PC-3 (cell line): ENCODE measurements at regions not wholly inside any gene's neighbourhood (a gene's known extent, or its start where the extent isn't known, plus 50 kb on each side); places are given as distances from the start of the nearest gene placed in this dataset.

Experiments used
- ATAC-seq: fragments of 200-7000 bp; cut with Tn5 transposase; 2 replicates; pipeline ENCODE4 v1.9.1; 2020; ENCODE audit warnings: mild to moderate bottlenecking, moderate library complexity
- BruUV-seq: library from RNA; stranded (reverse); fragments of 400-500 nt; replicated peaks from 2 replicates; lab custom pipeline; 2021; lab: Mats Ljungman, UMichigan
- CTCF ChIA-PET: fragments of 300-600 bp; sonication (Branson Sonifier 250); formaldehyde crosslinking; loops from one replicate; lab custom pipeline; 2022; ENCODE audit warnings: antibody characterized with exemption; lab: Charles Lee
- POLR2A ChIA-PET: fragments of 300-600 bp; sonication (Branson Sonifier 250); formaldehyde crosslinking; loops from one replicate; lab custom pipeline; 2022; ENCODE audit warnings: antibody characterized with exemption; ENCODE audit not compliant: unreplicated experiment; lab: Charles Lee
- DNase-seq: peaks from one replicate; pipeline ENCODE4 v3.0.0-alpha.2; 2015
- H2AFZ ChIP-seq: fragments of 300-600 bp; sonication (generic); 2 replicates; pipeline ENCODE4 v1.6.0; 2016; ENCODE audit warnings: antibody characterized with exemption, low read length
- H3F3A ChIP-seq: fragments of 300-600 bp; sonication (generic); one replicate; pipeline ENCODE4 v1.6.0; 2017; ENCODE audit warnings: antibody characterized with exemption, low read length, control low read depth, mild to moderate bottlenecking; ENCODE audit not compliant: unreplicated experiment
- H3K27ac ChIP-seq: fragments of 300-600 bp; sonication (generic); 2 replicates; pipeline ENCODE4 v1.5.1; 2016; ENCODE audit warnings: mild to moderate bottlenecking, low read length
- H3K27me3 ChIP-seq: fragments of 300-600 bp; sonication (generic); 2 replicates; pipeline ENCODE4 v1.6.1; 2016; ENCODE audit warnings: low read length, mixed read lengths
- H3K36me3 ChIP-seq: fragments of 300-600 bp; sonication (generic); 2 replicates; pipeline ENCODE4 v1.6.1; 2016; ENCODE audit warnings: low read depth, mixed run types, low read length, mixed read lengths
- H3K4me1 ChIP-seq: fragments of 300-600 bp; sonication (generic); 2 replicates; pipeline ENCODE4 v1.5.1; 2016; ENCODE audit warnings: low read length; ENCODE audit not compliant: insufficient read depth
- H3K4me2 ChIP-seq: fragments of 300-600 bp; sonication (generic); 2 replicates; pipeline ENCODE4 v1.6.0; 2016; ENCODE audit warnings: low read length
- H3K4me3 ChIP-seq: fragments of 300-600 bp; sonication (generic); 2 replicates; pipeline ENCODE4 v1.5.1; 2016; ENCODE audit warnings: mild to moderate bottlenecking, low read length, mixed read lengths
- H3K79me2 ChIP-seq: fragments of 300-600 bp; sonication (generic); 2 replicates; pipeline ENCODE4 v1.6.1; 2017; ENCODE audit warnings: low read length, mixed read lengths
- H3K9ac ChIP-seq: fragments of 300-600 bp; sonication (generic); 2 replicates; pipeline ENCODE4 v1.6.0; 2016; ENCODE audit warnings: mild to moderate bottlenecking, low read length
- H3K9me2 ChIP-seq: fragments of 300-600 bp; sonication (generic); replicated peaks from 2 replicates; pipeline ENCODE4 v1.6.1; 2016; ENCODE audit warnings: mixed run types, low read length, mixed read lengths
- H3K9me3 ChIP-seq: fragments of 300-600 bp; sonication (generic); 2 replicates; pipeline ENCODE4 v1.6.1; 2016; ENCODE audit warnings: low read length, mixed read lengths
- H4K20me1 ChIP-seq: fragments of 300-600 bp; sonication (generic); 2 replicates; pipeline ENCODE4 v1.6.1; 2016; ENCODE audit warnings: low read length, mixed read lengths
- EZH2 ChIP-seq: fragments of 300-600 bp; sonication (generic); IDR thresholded peaks from one replicate; pipeline ENCODE4 v1.6.1; 2017; ENCODE audit warnings: antibody characterized with exemption, mild to moderate bottlenecking, low read length; ENCODE audit not compliant: unreplicated experiment
- EZH2phosphoT487 ChIP-seq: fragments of 300-600 bp; sonication (generic); IDR thresholded peaks from 2 replicates; pipeline ENCODE4 v1.6.1; 2018; ENCODE audit warnings: mild to moderate bottlenecking, antibody characterized with exemption, low read length, borderline replicate concordance
- intact Hi-C: fragments of 100-400 bp; cut with micrococcal nuclease; formaldehyde crosslinking; loops from 2 replicates; pipeline ENCODE4 v1.9.0; 2023
- TF ChIP-seq, protein P1 (sequence below): fragments of 300-600 bp; sonication (generic); conservative IDR thresholded peaks from 2 replicates; pipeline ENCODE4 v1.5.1; 2017; ENCODE audit warnings: antibody characterized with exemption, low read depth, mild to moderate bottlenecking, low read length

DNA sequence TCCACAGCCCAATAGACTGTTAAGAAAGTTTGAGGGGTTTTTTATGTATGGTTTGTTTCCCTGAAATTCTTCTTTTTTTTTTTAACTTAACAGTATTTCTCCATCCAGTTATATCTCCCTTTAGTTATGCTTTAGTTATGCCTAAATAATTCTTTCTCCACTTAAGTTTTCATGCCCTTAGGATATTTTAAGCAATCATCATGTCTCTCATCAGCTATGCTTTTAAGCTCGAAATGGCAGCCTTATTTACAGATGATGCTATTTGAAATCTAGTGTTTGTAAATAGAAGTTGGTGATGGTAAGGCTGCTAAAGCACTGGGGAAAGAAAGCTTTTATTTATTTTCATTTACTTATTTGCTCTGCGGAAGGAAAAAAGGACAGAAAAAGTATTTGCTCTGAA is 439.3 kb downstream of the TFAP2B start:
- H4K20me1 ChIP-seq, result no peaks in the 10 kb centered on the region
- no peaks in the 10 kb centered on the region for H3F3A ChIP-seq
- ATAC-seq, result no peak
- H3K9ac ChIP-seq, result no peak overlapping the region
- no TSS peak for BruUV-seq
- no peak overlapping the region for H3K4me3 ChIP-seq
- ChIA-PET POLR2A (no interaction called here), CTCF (no interaction called here)
- H3K4me1 ChIP-seq, result no peaks in the 10 kb centered on the region
- peaks cover 9% of the 10 kb centered on the region for H3K27me3 ChIP-seq
- no peaks in the 10 kb centered on the region for H3K9me2 ChIP-seq
- no peak overlapping the region for H3K4me2 ChIP-seq
- no peak overlapping the region for H2AFZ ChIP-seq
- DNase-seq, result no peak
- H3K79me2 ChIP-seq, result no peaks in the 10 kb centered on the region
- no peak overlapping the region for H3K27ac ChIP-seq
- TF ChIP-seq EZH2 (no peak), EZH2phosphoT487 (no peak)
- TF ChIP-seq, protein P1, sequence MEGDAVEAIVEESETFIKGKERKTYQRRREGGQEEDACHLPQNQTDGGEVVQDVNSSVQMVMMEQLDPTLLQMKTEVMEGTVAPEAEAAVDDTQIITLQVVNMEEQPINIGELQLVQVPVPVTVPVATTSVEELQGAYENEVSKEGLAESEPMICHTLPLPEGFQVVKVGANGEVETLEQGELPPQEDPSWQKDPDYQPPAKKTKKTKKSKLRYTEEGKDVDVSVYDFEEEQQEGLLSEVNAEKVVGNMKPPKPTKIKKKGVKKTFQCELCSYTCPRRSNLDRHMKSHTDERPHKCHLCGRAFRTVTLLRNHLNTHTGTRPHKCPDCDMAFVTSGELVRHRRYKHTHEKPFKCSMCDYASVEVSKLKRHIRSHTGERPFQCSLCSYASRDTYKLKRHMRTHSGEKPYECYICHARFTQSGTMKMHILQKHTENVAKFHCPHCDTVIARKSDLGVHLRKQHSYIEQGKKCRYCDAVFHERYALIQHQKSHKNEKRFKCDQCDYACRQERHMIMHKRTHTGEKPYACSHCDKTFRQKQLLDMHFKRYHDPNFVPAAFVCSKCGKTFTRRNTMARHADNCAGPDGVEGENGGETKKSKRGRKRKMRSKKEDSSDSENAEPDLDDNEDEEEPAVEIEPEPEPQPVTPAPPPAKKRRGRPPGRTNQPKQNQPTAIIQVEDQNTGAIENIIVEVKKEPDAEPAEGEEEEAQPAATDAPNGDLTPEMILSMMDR, result no peak
- no peaks in the 10 kb centered on the region for H3K9me3 ChIP-seq
- intact Hi-C loops, result no loop called here
- H3K36me3 ChIP-seq, result no peaks in the 10 kb centered on the region

DNA sequence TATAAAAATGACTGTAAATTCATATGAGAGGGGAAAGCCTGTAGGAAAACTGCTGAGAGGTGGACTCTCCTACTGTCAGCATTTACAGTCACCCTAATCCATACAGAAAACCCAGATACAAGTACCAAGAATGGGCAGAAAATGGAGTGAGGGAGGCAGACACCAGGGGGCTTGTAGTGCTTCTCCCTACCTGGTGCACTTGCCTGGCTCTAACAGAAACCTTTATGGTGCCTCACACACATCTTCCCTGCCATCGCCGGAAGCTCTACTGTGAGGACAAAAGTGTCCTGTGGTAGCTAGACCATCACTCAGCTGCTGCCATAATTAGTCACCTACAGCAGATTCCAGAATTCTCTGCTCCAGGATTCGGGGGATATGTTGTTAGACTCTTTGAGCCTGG is 441.3 kb downstream of the TFAP2B start:
- CTCF ChIA-PET, result no interaction called here
- no TSS peak for BruUV-seq

DNA sequence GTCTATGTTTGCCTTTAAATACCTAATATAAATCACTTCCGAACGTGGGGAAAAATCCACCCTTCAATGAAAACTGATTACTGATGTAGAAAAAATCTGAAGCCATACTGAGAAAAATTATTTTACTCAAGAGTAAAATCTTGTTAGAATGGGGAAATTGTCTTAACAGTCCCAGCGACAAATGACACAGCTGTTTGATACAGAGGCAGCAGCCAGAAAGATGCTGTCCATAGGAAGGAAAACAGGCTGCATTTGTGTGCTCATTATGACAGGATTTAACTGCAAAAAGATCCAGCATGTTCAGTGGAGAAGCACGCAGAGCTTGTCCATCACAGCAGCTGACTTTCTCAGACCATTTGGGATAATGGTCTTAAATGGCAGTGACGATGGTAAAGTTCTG is 443.0 kb downstream of the TFAP2B start:
- no peaks in the 10 kb centered on the region for H3K36me3 ChIP-seq
- no peak for TF ChIP-seq EZH2phosphoT487
- TF ChIP-seq, protein P1, result no peak
- TF ChIP-seq EZH2, result no peak
- BruUV-seq, result no TSS peak
- peaks cover 6% of the 10 kb centered on the region; the same call in 1 of the 2 replicates for H3K27me3 ChIP-seq
- H2AFZ ChIP-seq, result no peak overlapping the region
- H3K79me2 ChIP-seq, result no peaks in the 10 kb centered on the region
- no peaks in the 10 kb centered on the region for H3K9me3 ChIP-seq
- H3K4me2 ChIP-seq, result no peak overlapping the region
- ChIA-PET CTCF (no interaction called here), POLR2A (no interaction called here)
- no peak overlapping the region for H3K9ac ChIP-seq
- no peaks in the 10 kb centered on the region for H3K4me1 ChIP-seq
- H3K9me2 ChIP-seq, result no peaks in the 10 kb centered on the region
- ATAC-seq, result no peak
- H3K27ac ChIP-seq, result no peak overlapping the region
- intact Hi-C loops, result no loop called here
- DNase-seq, result no peak
- H4K20me1 ChIP-seq, result no peaks in the 10 kb centered on the region
- no peaks in the 10 kb centered on the region for H3F3A ChIP-seq
- no peak overlapping the region for H3K4me3 ChIP-seq

More for the DNA sequence above, 441.3 kb downstream of the TFAP2B start:
- H3K4me3 ChIP-seq, result no peak overlapping the region
- no peak overlapping the region for H2AFZ ChIP-seq
- H3K36me3 ChIP-seq, result no peaks in the 10 kb centered on the region
- H3K27ac ChIP-seq, result no peak overlapping the region
- no peaks in the 10 kb centered on the region for H3K79me2 ChIP-seq
- H3F3A ChIP-seq, result no peaks in the 10 kb centered on the region
- peaks cover 6% of the 10 kb centered on the region; the same call in 1 of the 2 replicates for H3K27me3 ChIP-seq
- ATAC-seq, result no peak
- no peak for DNase-seq
- no peaks in the 10 kb centered on the region for H4K20me1 ChIP-seq
- H3K9ac ChIP-seq, result no peak overlapping the region
- POLR2A ChIA-PET, result no interaction called here
- H3K9me3 ChIP-seq, result no peaks in the 10 kb centered on the region
- H3K4me1 ChIP-seq, result no peaks in the 10 kb centered on the region
- intact Hi-C loops, result no loop called here
- H3K9me2 ChIP-seq, result no peaks in the 10 kb centered on the region
- TF ChIP-seq EZH2 (no peak), EZH2phosphoT487 (no peak)
- TF ChIP-seq, protein P1, result no peak
- H3K4me2 ChIP-seq, result no peak overlapping the region
